Panc1 (cell line): ENCODE measurements at regions not wholly inside any gene's neighbourhood (a gene's known extent, or its start where the extent isn't known, plus 50 kb on each side); places are given as distances from the start of the nearest gene placed in this dataset.

Experiments used
- ATAC-seq: fragments of 200-7000 bp; cut with Tn5 transposase; 2 replicates; pipeline ENCODE4 v1.9.1; 2020; ENCODE audit warnings: mild to moderate bottlenecking, moderate library complexity
- BruUV-seq: library from RNA; stranded (reverse); fragments of 400-500 nt; replicated peaks from 2 replicates; lab custom pipeline; 2021; lab: Mats Ljungman, UMichigan
- CTCF ChIA-PET: fragments of 300-600 bp; sonication (Branson Sonifier 250); formaldehyde crosslinking; loops from one replicate; lab custom pipeline; 2022; ENCODE audit warnings: antibody characterized with exemption; lab: Charles Lee
- POLR2A ChIA-PET: fragments of 300-600 bp; sonication (Branson Sonifier 250); formaldehyde crosslinking; loops from one replicate; lab custom pipeline; 2022; ENCODE audit warnings: antibody characterized with exemption; lab: Charles Lee
- DNase-seq: peaks from one replicate; pipeline ENCODE4 v3.0.0-alpha.2; 2010; ENCODE audit warnings: low read depth, low spot score
- H3K27ac ChIP-seq: 2 replicates; pipeline ENCODE4 v1.5.1; 2011; ENCODE audit warnings: mild to moderate bottlenecking, low read length, inconsistent platforms
- H3K27me3 ChIP-seq: fragments of 200-500 bp; sonication (Bioruptor generic); 2 replicates; pipeline ENCODE4 v1.6.0; 2014; ENCODE audit warnings: low read length, inconsistent platforms; ENCODE audit not compliant: control insufficient read depth, insufficient read depth
- H3K36me3 ChIP-seq: fragments of 200-500 bp; sonication (Bioruptor generic); 2 replicates; pipeline ENCODE4 v1.5.1; 2014; ENCODE audit warnings: inconsistent platforms, mild to moderate bottlenecking, low read length, moderate library complexity; ENCODE audit not compliant: control insufficient read depth, insufficient read depth
- H3K4me1 ChIP-seq: 2 replicates; pipeline ENCODE4 v1.5.1; 2011; ENCODE audit warnings: inconsistent platforms, mild to moderate bottlenecking, low read length, moderate library complexity; ENCODE audit not compliant: control insufficient read depth, insufficient read depth
- H3K4me3 ChIP-seq, 2 experiments: 2 replicates each; pipeline ENCODE4 v1.5.1; 2011 to 2012; ENCODE audit warnings: low read depth in 2 of 2, low read length in 2 of 2, mild to moderate bottlenecking in 2 of 2, inconsistent platforms in 1 of 2, moderate library complexity in 1 of 2
- H3K9me3 ChIP-seq: fragments of 200-500 bp; sonication (Bioruptor generic); 2 replicates; pipeline ENCODE4 v1.5.1; 2014; ENCODE audit warnings: low read depth, mild to moderate bottlenecking, inconsistent platforms, low read length, moderate library complexity; ENCODE audit not compliant: control insufficient read depth, insufficient read depth
- POLR2AphosphoS5 ChIP-seq: IDR thresholded peaks from 2 replicates; pipeline ENCODE4 v1.6.1; 2012; ENCODE audit warnings: mild to moderate bottlenecking, low read depth, low read length, moderate library complexity
- REST ChIP-seq, 2 experiments: IDR thresholded peaks; 2 replicates each; pipeline ENCODE4 v1.6.1; 2011 to 2012; ENCODE audit warnings: low read depth in 2 of 2, control low read depth in 1 of 2, low read length in 1 of 2, mild to moderate bottlenecking in 1 of 2, moderate library complexity in 1 of 2; ENCODE audit not compliant: insufficient read depth in 1 of 2
- SIN3A ChIP-seq: IDR thresholded peaks from 2 replicates; pipeline ENCODE4 v1.6.1; 2012; ENCODE audit warnings: low read depth, mild to moderate bottlenecking, low read length, moderate library complexity, borderline replicate concordance; ENCODE audit not compliant: insufficient read depth
- TCF7L2 ChIP-seq: IDR thresholded peaks from 2 replicates; pipeline ENCODE4 v1.6.1; 2011; ENCODE audit warnings: mild to moderate bottlenecking, low read depth, low read length, inconsistent platforms
- in situ Hi-C: cut with HindIII; loops from 2 replicates; pipeline ENCODE4 v1.10.0; 2016; ENCODE audit warnings: low sequenced_read_pairs, low pct_unique_long_range_greater_than_20kb
- intact Hi-C: fragments of 100-400 bp; cut with micrococcal nuclease; formaldehyde crosslinking; loops from one replicate; pipeline ENCODE4 v1.10.0; 2022; ENCODE audit not compliant: unreplicated experiment
- TF ChIP-seq, protein P1 (sequence below): fragments of 450-650 bp; IDR thresholded peaks from 2 replicates; pipeline ENCODE4 v1.5.1; 2017; ENCODE audit warnings: mild to moderate bottlenecking

GRCh38 chr16:86893506-86893905, 315.2 kb downstream of the FOXL1 start:
- H3K27me3 ChIP-seq, result no peaks in the 10 kb centered on the region
- ATAC-seq, result no peak
- H3K9me3 ChIP-seq, result no peaks in the 10 kb centered on the region
- POLR2A ChIA-PET, result no interaction called here
- in situ Hi-C loops, result no loop called here
- DNase-seq, result no peak
- intact Hi-C loops, result no loop called here
- H3K4me3 ChIP-seq, result no peak overlapping the region
- H3K27ac ChIP-seq, result no peak overlapping the region
- H3K4me1 ChIP-seq, result no peaks in the 10 kb centered on the region
- no peaks in the 10 kb centered on the region for H3K36me3 ChIP-seq
- CTCF ChIA-PET, result no interaction called here
- TF ChIP-seq SIN3A (no peak), REST (IDR thresholded peaks at IDR 0.05; ENCODE audit: insufficient read depth in 1 of 2, low read depth in 2 of 2, low read length in 1 of 2) (no peak), TCF7L2 (no peak), POLR2AphosphoS5 (no peak)
- TF ChIP-seq, protein P1, sequence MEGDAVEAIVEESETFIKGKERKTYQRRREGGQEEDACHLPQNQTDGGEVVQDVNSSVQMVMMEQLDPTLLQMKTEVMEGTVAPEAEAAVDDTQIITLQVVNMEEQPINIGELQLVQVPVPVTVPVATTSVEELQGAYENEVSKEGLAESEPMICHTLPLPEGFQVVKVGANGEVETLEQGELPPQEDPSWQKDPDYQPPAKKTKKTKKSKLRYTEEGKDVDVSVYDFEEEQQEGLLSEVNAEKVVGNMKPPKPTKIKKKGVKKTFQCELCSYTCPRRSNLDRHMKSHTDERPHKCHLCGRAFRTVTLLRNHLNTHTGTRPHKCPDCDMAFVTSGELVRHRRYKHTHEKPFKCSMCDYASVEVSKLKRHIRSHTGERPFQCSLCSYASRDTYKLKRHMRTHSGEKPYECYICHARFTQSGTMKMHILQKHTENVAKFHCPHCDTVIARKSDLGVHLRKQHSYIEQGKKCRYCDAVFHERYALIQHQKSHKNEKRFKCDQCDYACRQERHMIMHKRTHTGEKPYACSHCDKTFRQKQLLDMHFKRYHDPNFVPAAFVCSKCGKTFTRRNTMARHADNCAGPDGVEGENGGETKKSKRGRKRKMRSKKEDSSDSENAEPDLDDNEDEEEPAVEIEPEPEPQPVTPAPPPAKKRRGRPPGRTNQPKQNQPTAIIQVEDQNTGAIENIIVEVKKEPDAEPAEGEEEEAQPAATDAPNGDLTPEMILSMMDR, result no peak
- BruUV-seq, result no TSS peak

DNA sequence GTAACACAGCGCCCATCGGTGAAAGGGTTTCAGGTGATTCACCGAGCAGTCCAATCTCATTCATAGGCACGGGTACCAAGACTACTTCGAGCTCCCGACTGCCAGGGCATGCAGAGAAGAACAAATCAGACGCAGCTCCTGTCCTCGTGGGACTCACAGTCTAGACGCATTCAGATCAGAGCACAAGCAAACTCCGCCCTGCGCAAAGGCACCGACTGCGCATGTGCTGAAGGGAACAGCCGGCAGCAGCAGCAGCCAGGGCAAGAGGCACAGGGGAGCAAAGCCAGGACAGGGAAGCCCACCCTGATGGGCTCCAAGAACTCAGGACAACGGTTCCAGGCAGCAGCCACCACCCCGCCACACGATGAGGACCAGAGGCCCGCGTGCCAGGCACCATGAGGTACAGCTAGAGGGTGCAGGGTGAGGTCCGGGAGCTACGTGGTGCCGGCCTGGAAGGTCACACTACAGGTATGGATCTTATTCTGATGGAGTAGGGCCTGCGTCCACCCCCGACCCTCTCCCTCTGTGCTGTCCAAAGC, 315.7 kb downstream of the FOXL1 start:
- no peaks in the 10 kb centered on the region for H3K9me3 ChIP-seq
- POLR2A ChIA-PET, result no interaction called here

More for the DNA sequence above, 315.7 kb downstream of the FOXL1 start:
- Histone ChIP-seq H3K27ac (no peak overlapping the region), H3K27me3 (no peaks in the 10 kb centered on the region), H3K4me3 (no peak overlapping the region), H3K36me3 (no peaks in the 10 kb centered on the region), H3K4me1 (no peaks in the 10 kb centered on the region)
- intact Hi-C loops, result no loop called here
- TF ChIP-seq POLR2AphosphoS5 (no peak), REST (IDR thresholded peaks at IDR 0.05; ENCODE audit: insufficient read depth in 1 of 2, low read depth in 2 of 2, low read length in 1 of 2) (no peak), SIN3A (no peak)
- TF ChIP-seq, protein P1, result no peak
- no peak for DNase-seq
- in situ Hi-C loops, result no loop called here
- CTCF ChIA-PET, result no interaction called here
- ATAC-seq, result no peak
- no TSS peak for BruUV-seq
